GM23338 (cell line): ENCODE measurements at regions not wholly inside any gene's neighbourhood (a gene's known extent, or its start where the extent isn't known, plus 50 kb on each side); places are given as distances from the start of the nearest gene placed in this dataset.

ENCODE experiments used
- ATAC-seq: fragments of 200-7000 bp; cut with Tn5 transposase; 3 replicates; pipeline ENCODE4 v1.9.1; 2020
- DNase-seq: peaks from one replicate; pipeline ENCODE4 v3.0.0-alpha.2; 2015; ENCODE audit warnings: low spot score
- H2AFZ ChIP-seq: fragments of 200-600 bp; sonication (generic); 2 replicates; pipeline ENCODE4 v1.8.0; 2016; ENCODE audit warnings: antibody characterized with exemption, mild to moderate bottlenecking, moderate library complexity
- H3F3A ChIP-seq: fragments of 200-600 bp; sonication (generic); replicated peaks from 2 replicates; pipeline ENCODE4 v1.8.0; 2017; ENCODE audit warnings: antibody characterized with exemption, mixed run types, low read depth
- H3K27ac ChIP-seq: fragments of 200-600 bp; sonication (generic); 2 replicates; pipeline ENCODE4 v1.6.1; 2016; ENCODE audit warnings: low read depth
- H3K27me3 ChIP-seq: fragments of 200-600 bp; sonication (generic); 2 replicates; pipeline ENCODE4 v1.8.0; 2016; ENCODE audit warnings: mild to moderate bottlenecking, mixed run types, moderate library complexity; ENCODE audit not compliant: insufficient read depth
- H3K36me3 ChIP-seq: fragments of 200-600 bp; sonication (generic); 2 replicates; pipeline ENCODE4 v1.8.0; 2016; ENCODE audit warnings: mild to moderate bottlenecking; ENCODE audit not compliant: insufficient read depth
- H3K4me1 ChIP-seq: fragments of 200-600 bp; sonication (generic); 2 replicates; pipeline ENCODE4 v1.8.0; 2016; ENCODE audit warnings: mild to moderate bottlenecking, moderate library complexity; ENCODE audit not compliant: insufficient read depth
- H3K4me2 ChIP-seq: fragments of 200-600 bp; sonication (generic); 2 replicates; pipeline ENCODE4 v1.7.1; 2017; ENCODE audit warnings: mixed run types
- H3K4me3 ChIP-seq: fragments of 200-600 bp; sonication (generic); 2 replicates; pipeline ENCODE4 v1.6.1; 2016; ENCODE audit warnings: mixed run types
- H3K79me2 ChIP-seq: fragments of 200-600 bp; sonication (generic); replicated peaks from 2 replicates; pipeline ENCODE4 v1.8.0; 2017; ENCODE audit warnings: mild to moderate bottlenecking; ENCODE audit not compliant: insufficient read depth
- H3K9me2 ChIP-seq: fragments of 200-600 bp; sonication (generic); 2 replicates; pipeline ENCODE4 v1.8.0; 2017; ENCODE audit not compliant: insufficient read depth
- H4K20me1 ChIP-seq: fragments of 200-600 bp; sonication (generic); replicated peaks from 2 replicates; pipeline ENCODE4 v1.8.0; 2017; ENCODE audit warnings: mild to moderate bottlenecking; ENCODE audit not compliant: insufficient read depth
- H3K27ac Mint-ChIP-seq: 2 replicates; pipeline ENCODE4 v1.8.0; 2020; ENCODE audit warnings: inconsistent platforms, mild to moderate bottlenecking, moderate library complexity, mixed read lengths
- H3K27me3 Mint-ChIP-seq: 3 replicates; pipeline ENCODE4 v1.8.0; 2022; ENCODE audit warnings: low read depth, mild to moderate bottlenecking, moderate library complexity, mixed read lengths, inconsistent platforms; ENCODE audit not compliant: insufficient read depth, poor library complexity
- H3K36me3 Mint-ChIP-seq: 3 replicates; pipeline ENCODE4 v1.8.0; 2021; ENCODE audit warnings: low read depth, mild to moderate bottlenecking, inconsistent platforms, moderate library complexity, mixed read lengths
- H3K4me1 Mint-ChIP-seq: 3 replicates; pipeline ENCODE4 v1.8.0; 2020; ENCODE audit warnings: mild to moderate bottlenecking, inconsistent platforms, mixed read lengths
- H3K4me3 Mint-ChIP-seq: 3 replicates; pipeline ENCODE4 v1.8.0; 2021; ENCODE audit warnings: moderate library complexity, mild to moderate bottlenecking, inconsistent platforms, mixed read lengths
- H3K9me3 Mint-ChIP-seq: 3 replicates; pipeline ENCODE4 v1.8.0; 2020; ENCODE audit warnings: moderate library complexity, mild to moderate bottlenecking, inconsistent platforms, mixed read lengths
- CREB1 ChIP-seq: fragments of 250-450 bp; sonication (Bioruptor Pico); IDR thresholded peaks from 2 replicates; pipeline ENCODE4 v1.5.0; 2020; ENCODE audit warnings: low read depth, mild to moderate bottlenecking, moderate library complexity
- EZH2phosphoT487 ChIP-seq: fragments of 200-600 bp; sonication (generic); IDR thresholded peaks from one replicate; pipeline ENCODE4 v1.8.1; 2018; ENCODE audit warnings: antibody characterized with exemption; ENCODE audit not compliant: unreplicated experiment
- JUNB ChIP-seq: IDR thresholded peaks from one replicate; pipeline ENCODE4 v1.6.1; 2016; ENCODE audit warnings: antibody characterized with exemption; ENCODE audit not compliant: unreplicated experiment
- POLR2AphosphoS5 ChIP-seq: IDR thresholded peaks from 2 replicates; pipeline ENCODE4 v1.6.1; 2016; ENCODE audit warnings: antibody characterized with exemption, low read depth
- STAT1 ChIP-seq: IDR thresholded peaks from one replicate; pipeline ENCODE4 v1.6.1; 2016; ENCODE audit warnings: antibody characterized with exemption; ENCODE audit not compliant: unreplicated experiment
- ZNF114 ChIP-seq: fragments of 250-450 bp; sonication (Bioruptor Pico); IDR thresholded peaks from 2 replicates; pipeline ENCODE4 v1.5.0; 2020; ENCODE audit warnings: mild to moderate bottlenecking, moderate library complexity
- ZNF331 ChIP-seq: fragments of 250-450 bp; sonication (Bioruptor Pico); IDR thresholded peaks from 2 replicates; pipeline ENCODE4 v1.5.0; 2020; ENCODE audit warnings: low read depth, mild to moderate bottlenecking, moderate library complexity
- TF ChIP-seq, protein P1 (sequence below): fragments of 250-450 bp; sonication (Bioruptor Pico); IDR thresholded peaks from 2 replicates; pipeline ENCODE4 v1.5.0; 2020; ENCODE audit warnings: mild to moderate bottlenecking, moderate library complexity
- TF ChIP-seq, protein P2 (sequence below): IDR thresholded peaks from 2 replicates; pipeline ENCODE4 v1.6.1; 2016; ENCODE audit warnings: antibody characterized with exemption

DNA sequence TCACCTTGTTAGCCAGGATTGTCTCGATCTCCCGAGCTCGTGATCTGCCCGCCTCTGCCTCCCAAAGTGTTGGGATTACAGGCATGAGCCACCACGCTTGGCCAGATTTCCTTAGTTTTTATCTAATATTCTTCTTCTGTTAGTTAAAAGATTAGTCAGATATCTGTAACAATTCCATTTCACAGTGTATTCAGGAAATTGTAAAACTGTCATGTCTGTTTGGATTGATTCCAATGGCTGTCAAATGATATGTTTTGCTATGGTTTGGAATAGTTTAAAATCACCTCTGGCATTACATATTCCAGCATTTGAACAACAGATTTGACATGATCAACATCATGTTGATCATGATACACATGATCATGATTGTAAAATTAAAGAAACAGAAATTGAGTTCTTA lies 193.6 kb upstream of the DAB2 start:
- H3K4me1 Mint-ChIP-seq, result no peaks in the 10 kb centered on the region
- H3K36me3 ChIP-seq, result no peaks in the 10 kb centered on the region
- H3K27me3 Mint-ChIP-seq, result peaks cover 3% of the 10 kb centered on the region
- H3K36me3 Mint-ChIP-seq, result no peaks in the 10 kb centered on the region
- no peak overlapping the region for H3K4me2 ChIP-seq
- H3K27me3 ChIP-seq, result no peaks in the 10 kb centered on the region
- no peak for TF ChIP-seq ZNF114 (CRISPR knock-in tag)
- no peak for TF ChIP-seq STAT1
- TF ChIP-seq, protein P1, sequence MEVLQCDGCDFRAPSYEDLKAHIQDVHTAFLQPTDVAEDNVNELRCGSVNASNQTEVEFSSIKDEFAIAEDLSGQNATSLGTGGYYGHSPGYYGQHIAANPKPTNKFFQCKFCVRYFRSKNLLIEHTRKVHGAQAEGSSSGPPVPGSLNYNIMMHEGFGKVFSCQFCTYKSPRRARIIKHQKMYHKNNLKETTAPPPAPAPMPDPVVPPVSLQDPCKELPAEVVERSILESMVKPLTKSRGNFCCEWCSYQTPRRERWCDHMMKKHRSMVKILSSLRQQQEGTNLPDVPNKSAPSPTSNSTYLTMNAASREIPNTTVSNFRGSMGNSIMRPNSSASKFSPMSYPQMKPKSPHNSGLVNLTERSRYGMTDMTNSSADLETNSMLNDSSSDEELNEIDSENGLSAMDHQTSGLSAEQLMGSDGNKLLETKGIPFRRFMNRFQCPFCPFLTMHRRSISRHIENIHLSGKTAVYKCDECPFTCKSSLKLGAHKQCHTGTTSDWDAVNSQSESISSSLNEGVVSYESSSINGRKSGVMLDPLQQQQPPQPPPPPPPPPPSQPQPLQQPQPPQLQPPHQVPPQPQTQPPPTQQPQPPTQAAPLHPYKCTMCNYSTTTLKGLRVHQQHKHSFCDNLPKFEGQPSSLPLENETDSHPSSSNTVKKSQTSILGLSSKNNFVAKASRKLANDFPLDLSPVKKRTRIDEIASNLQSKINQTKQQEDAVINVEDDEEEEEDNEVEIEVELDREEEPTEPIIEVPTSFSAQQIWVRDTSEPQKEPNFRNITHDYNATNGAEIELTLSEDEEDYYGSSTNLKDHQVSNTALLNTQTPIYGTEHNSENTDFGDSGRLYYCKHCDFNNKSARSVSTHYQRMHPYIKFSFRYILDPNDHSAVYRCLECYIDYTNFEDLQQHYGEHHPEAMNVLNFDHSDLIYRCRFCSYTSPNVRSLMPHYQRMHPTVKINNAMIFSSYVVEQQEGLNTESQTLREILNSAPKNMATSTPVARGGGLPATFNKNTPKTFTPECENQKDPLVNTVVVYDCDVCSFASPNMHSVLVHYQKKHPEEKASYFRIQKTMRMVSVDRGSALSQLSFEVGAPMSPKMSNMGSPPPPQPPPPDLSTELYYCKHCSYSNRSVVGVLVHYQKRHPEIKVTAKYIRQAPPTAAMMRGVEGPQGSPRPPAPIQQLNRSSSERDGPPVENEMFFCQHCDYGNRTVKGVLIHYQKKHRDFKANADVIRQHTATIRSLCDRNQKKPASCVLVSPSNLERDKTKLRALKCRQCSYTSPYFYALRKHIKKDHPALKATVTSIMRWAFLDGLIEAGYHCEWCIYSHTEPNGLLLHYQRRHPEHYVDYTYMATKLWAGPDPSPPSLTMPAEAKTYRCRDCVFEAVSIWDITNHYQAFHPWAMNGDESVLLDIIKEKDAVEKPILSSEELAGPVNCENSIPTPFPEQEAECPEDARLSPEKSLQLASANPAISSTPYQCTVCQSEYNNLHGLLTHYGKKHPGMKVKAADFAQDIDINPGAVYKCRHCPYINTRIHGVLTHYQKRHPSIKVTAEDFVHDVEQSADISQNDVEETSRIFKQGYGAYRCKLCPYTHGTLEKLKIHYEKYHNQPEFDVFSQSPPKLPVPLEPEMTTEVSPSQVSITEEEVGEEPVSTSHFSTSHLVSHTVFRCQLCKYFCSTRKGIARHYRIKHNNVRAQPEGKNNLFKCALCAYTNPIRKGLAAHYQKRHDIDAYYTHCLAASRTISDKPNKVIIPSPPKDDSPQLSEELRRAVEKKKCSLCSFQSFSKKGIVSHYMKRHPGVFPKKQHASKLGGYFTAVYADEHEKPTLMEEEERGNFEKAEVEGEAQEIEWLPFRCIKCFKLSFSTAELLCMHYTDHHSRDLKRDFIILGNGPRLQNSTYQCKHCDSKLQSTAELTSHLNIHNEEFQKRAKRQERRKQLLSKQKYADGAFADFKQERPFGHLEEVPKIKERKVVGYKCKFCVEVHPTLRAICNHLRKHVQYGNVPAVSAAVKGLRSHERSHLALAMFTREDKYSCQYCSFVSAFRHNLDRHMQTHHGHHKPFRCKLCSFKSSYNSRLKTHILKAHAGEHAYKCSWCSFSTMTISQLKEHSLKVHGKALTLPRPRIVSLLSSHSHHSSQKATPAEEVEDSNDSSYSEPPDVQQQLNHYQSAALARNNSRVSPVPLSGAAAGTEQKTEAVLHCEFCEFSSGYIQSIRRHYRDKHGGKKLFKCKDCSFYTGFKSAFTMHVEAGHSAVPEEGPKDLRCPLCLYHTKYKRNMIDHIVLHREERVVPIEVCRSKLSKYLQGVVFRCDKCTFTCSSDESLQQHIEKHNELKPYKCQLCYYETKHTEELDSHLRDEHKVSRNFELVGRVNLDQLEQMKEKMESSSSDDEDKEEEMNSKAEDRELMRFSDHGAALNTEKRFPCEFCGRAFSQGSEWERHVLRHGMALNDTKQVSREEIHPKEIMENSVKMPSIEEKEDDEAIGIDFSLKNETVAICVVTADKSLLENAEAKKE (CRISPR knock-in tag), result no peak
- no peak for TF ChIP-seq CREB1 (CRISPR knock-in tag)
- no peak for TF ChIP-seq ZNF331 (CRISPR knock-in tag)
- no peak for TF ChIP-seq EZH2phosphoT487
- no peak for TF ChIP-seq JUNB
- TF ChIP-seq, protein P2, sequence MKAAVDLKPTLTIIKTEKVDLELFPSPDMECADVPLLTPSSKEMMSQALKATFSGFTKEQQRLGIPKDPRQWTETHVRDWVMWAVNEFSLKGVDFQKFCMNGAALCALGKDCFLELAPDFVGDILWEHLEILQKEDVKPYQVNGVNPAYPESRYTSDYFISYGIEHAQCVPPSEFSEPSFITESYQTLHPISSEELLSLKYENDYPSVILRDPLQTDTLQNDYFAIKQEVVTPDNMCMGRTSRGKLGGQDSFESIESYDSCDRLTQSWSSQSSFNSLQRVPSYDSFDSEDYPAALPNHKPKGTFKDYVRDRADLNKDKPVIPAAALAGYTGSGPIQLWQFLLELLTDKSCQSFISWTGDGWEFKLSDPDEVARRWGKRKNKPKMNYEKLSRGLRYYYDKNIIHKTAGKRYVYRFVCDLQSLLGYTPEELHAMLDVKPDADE, result no peak
- no peak for TF ChIP-seq POLR2AphosphoS5
- H4K20me1 ChIP-seq, result no peaks in the 10 kb centered on the region
- peaks cover 2% of the 10 kb centered on the region; the same call in 2 of the 3 replicates for H3K9me3 Mint-ChIP-seq
- DNase-seq (no peak), ATAC-seq (no peak)
- H2AFZ ChIP-seq, result no peak overlapping the region
- H3K4me3 ChIP-seq, result no peak overlapping the region
- H3F3A ChIP-seq, result no peaks in the 10 kb centered on the region
- no peaks in the 10 kb centered on the region for H3K9me2 ChIP-seq
- no peak overlapping the region for H3K4me3 Mint-ChIP-seq
- H3K4me1 ChIP-seq, result no peaks in the 10 kb centered on the region
- H3K27ac ChIP-seq, result no peak overlapping the region
- no peaks in the 10 kb centered on the region for H3K79me2 ChIP-seq
- no peak overlapping the region for H3K27ac Mint-ChIP-seq
